Stimulated activated CD4-positive, alpha-beta T cell treated with anti-CD3 and anti-CD28 coated beads, Interleukin-1b, Interleukin-23, amount 100 ng/mL, for 4 hours (primary cell): ENCODE measurements at regions not wholly inside any gene's neighbourhood (a gene's known extent, or its start where the extent isn't known, plus 50 kb on each side); places are given as distances from the start of the nearest gene placed in this dataset.

Experiments used
- DNase-seq, 2 donors: peaks; one replicate each; pipeline ENCODE4 v3.0.0-alpha.2; 2020; ENCODE audit warnings: low read depth in 2 of 2

GRCh38 chr2:16615687-16616615 is 49.7 kb downstream of the CYRIA start:
- no peak for DNase-seq

GRCh38 chr2:16615246-16615645 is 50.4 kb downstream of the CYRIA start:
- DNase-seq, result no peak

- DNase-seq, result no peak
Observed at GRCh38 chr2:16614314-16614860, 51.2 kb downstream of the CYRIA start.

GRCh38 chr2:16613539-16614011 is 52.1 kb downstream of the CYRIA start:
- DNase-seq, result no peak

GRCh38 chr2:16612490-16612889 is 53.1 kb downstream of the CYRIA start:
- DNase-seq, result no peak

GRCh38 chr2:16609786-16610185 is 55.8 kb downstream of the CYRIA start:
- DNase-seq, result no peak

GRCh38 chr2:16608661-16609643 is 56.7 kb downstream of the CYRIA start:
- DNase-seq, result peak; percentile 77 to 79

- no peak for DNase-seq
Observed at GRCh38 chr2:16607301-16607700, 58.3 kb downstream of the CYRIA start.

- no peak for DNase-seq
Observed at GRCh38 chr2:16604236-16604635, 61.4 kb downstream of the CYRIA start.

GRCh38 chr2:16591370-16591933 is 74.2 kb downstream of the CYRIA start:
- no peak for DNase-seq

- DNase-seq, result no peak
Observed at GRCh38 chr2:16589465-16589864, 76.2 kb downstream of the CYRIA start.

GRCh38 chr2:16588565-16588964 is 77.1 kb downstream of the CYRIA start:
- no peak for DNase-seq

- no peak for DNase-seq
Observed at GRCh38 chr2:16587601-16588000, 78.0 kb downstream of the CYRIA start.

GRCh38 chr2:16584824-16585540 is 80.7 kb downstream of the CYRIA start:
- no peak for DNase-seq

- DNase-seq, result no peak
Observed at GRCh38 chr2:16584084-16584483, 81.5 kb downstream of the CYRIA start.

GRCh38 chr2:16581241-16581640 is 84.4 kb downstream of the CYRIA start:
- DNase-seq, result no peak

- DNase-seq, result no peak
Observed at GRCh38 chr2:16578081-16578480, 87.6 kb downstream of the CYRIA start.

GRCh38 chr2:16570516-16570915 is 95.1 kb downstream of the CYRIA start:
- no peak for DNase-seq

- no peak for DNase-seq
Observed at GRCh38 chr2:16568998-16569784, 96.4 kb downstream of the CYRIA start.

- no peak for DNase-seq
Observed at GRCh38 chr2:16566701-16567100, 98.9 kb downstream of the CYRIA start.
